Mesenchymal stem cell (in vitro differentiated cells and primary cell): ENCODE measurements at regions not wholly inside any gene's neighbourhood (a gene's known extent, or its start where the extent isn't known, plus 50 kb on each side); places are given as distances from the start of the nearest gene placed in this dataset.

Experiments
- DNase-seq: peaks from one replicate; pipeline ENCODE4 v3.0.0-alpha.2; 2013
- H2AFZ ChIP-seq: one replicate; pipeline ENCODE4 v1.6.1; 2013; ENCODE audit warnings: low read depth, mild to moderate bottlenecking, control low read depth, inconsistent platforms, low read length, moderate library complexity
- H2AK5ac ChIP-seq: 2 replicates; pipeline ENCODE4 v1.6.1; 2013; ENCODE audit warnings: low read length, moderate library complexity, mild to moderate bottlenecking, inconsistent platforms; ENCODE audit not compliant: severe bottlenecking
- H2BK120ac ChIP-seq: one replicate; pipeline ENCODE4 v1.6.1; 2013; ENCODE audit warnings: low read depth, mild to moderate bottlenecking, inconsistent platforms, low read length, moderate library complexity
- H2BK12ac ChIP-seq, 2 experiments: one replicate each; pipeline ENCODE4 v1.6.1; 2013; ENCODE audit warnings: inconsistent platforms in 2 of 2, low read length in 2 of 2, mild to moderate bottlenecking in 2 of 2, moderate library complexity in 2 of 2, control low read depth in 1 of 2
- H2BK15ac ChIP-seq: one replicate; pipeline ENCODE4 v1.6.1; 2013; ENCODE audit warnings: mild to moderate bottlenecking, low read depth, inconsistent platforms; ENCODE audit not compliant: poor library complexity, severe bottlenecking
- H2BK5ac ChIP-seq: 2 replicates; pipeline ENCODE4 v1.6.1; 2013; ENCODE audit warnings: low read depth, mild to moderate bottlenecking, low read length, control low read depth, inconsistent platforms; ENCODE audit not compliant: poor library complexity, severe bottlenecking
- H3K14ac ChIP-seq, 2 experiments: one replicate each; pipeline ENCODE4 v1.6.1; 2013; ENCODE audit warnings: inconsistent platforms in 2 of 2, low read length in 2 of 2, control low read depth in 1 of 2, mild to moderate bottlenecking in 1 of 2, moderate library complexity in 1 of 2
- H3K18ac ChIP-seq, 2 experiments: one replicate each; pipeline ENCODE4 v1.6.1; 2013; ENCODE audit warnings: inconsistent platforms in 2 of 2, low read length in 2 of 2, control low read depth in 1 of 2, low read depth in 1 of 2, mild to moderate bottlenecking in 1 of 2
- H3K23ac ChIP-seq, 2 experiments: one replicate each; pipeline ENCODE4 v1.6.1; 2013; ENCODE audit warnings: inconsistent platforms in 2 of 2, low read length in 2 of 2, mild to moderate bottlenecking in 2 of 2, moderate library complexity in 2 of 2, control low read depth in 1 of 2
- H3K27ac ChIP-seq: 2 replicates; pipeline ENCODE4 v1.5.1; 2013; ENCODE audit warnings: mild to moderate bottlenecking, moderate library complexity, low read length, control low read depth, inconsistent platforms; ENCODE audit not compliant: poor library complexity, severe bottlenecking
- H3K27me3 ChIP-seq, 2 experiments: 2 replicates each; pipeline versions ENCODE4 v1.6.1 to v1.7.0; 2013; ENCODE audit warnings: low read length in 2 of 2, mild to moderate bottlenecking in 2 of 2, moderate library complexity in 2 of 2, control low read depth in 1 of 2, inconsistent platforms in 1 of 2; ENCODE audit not compliant: control insufficient read depth in 1 of 2, insufficient read depth in 1 of 2
- H3K36me3 ChIP-seq, 2 experiments: 2 replicates each; pipeline versions ENCODE4 v1.6.1 to v1.7.0; 2013; ENCODE audit warnings: low read length in 2 of 2, control low read depth in 1 of 2, inconsistent platforms in 1 of 2, low read depth in 1 of 2, mild to moderate bottlenecking in 1 of 2; ENCODE audit not compliant: insufficient read depth in 2 of 2, control insufficient read depth in 1 of 2
- H3K4ac ChIP-seq, 2 experiments: one replicate each; pipeline ENCODE4 v1.6.1; 2013; ENCODE audit warnings: inconsistent platforms in 2 of 2, low read length in 2 of 2, mild to moderate bottlenecking in 2 of 2, moderate library complexity in 2 of 2, control low read depth in 1 of 2, low read depth in 1 of 2
- H3K4me1 ChIP-seq: 2 replicates; pipeline ENCODE4 v1.6.1; 2013; ENCODE audit warnings: low read depth, low read length, control low read depth; ENCODE audit not compliant: control insufficient read depth, insufficient read depth
- H3K4me2 ChIP-seq: 2 replicates; pipeline ENCODE4 v1.6.1; 2013; ENCODE audit warnings: low read length, mild to moderate bottlenecking, inconsistent platforms; ENCODE audit not compliant: poor library complexity, severe bottlenecking
- H3K4me3 ChIP-seq, 2 experiments: 2 replicates each; pipeline versions ENCODE4 v1.5.1 to v1.7.0; 2013; ENCODE audit warnings: low read length in 2 of 2, mild to moderate bottlenecking in 2 of 2, control low read depth in 1 of 2, low read depth in 1 of 2; ENCODE audit not compliant: insufficient read depth in 1 of 2
- H3K79me1 ChIP-seq: replicated peaks from 2 replicates; pipeline ENCODE4 v1.6.1; 2013; ENCODE audit warnings: mild to moderate bottlenecking, control low read depth, low read length, inconsistent platforms; ENCODE audit not compliant: poor library complexity, severe bottlenecking
- H3K9ac ChIP-seq: 2 replicates; pipeline ENCODE4 v1.7.0; 2013; ENCODE audit warnings: mild to moderate bottlenecking, low read length, moderate library complexity
- H3K9me3 ChIP-seq: 2 replicates; pipeline ENCODE4 v1.7.0; 2013; ENCODE audit warnings: mild to moderate bottlenecking, low read length; ENCODE audit not compliant: control insufficient read depth
- H4K8ac ChIP-seq: one replicate; pipeline ENCODE4 v1.6.1; 2013; ENCODE audit warnings: inconsistent platforms, mild to moderate bottlenecking, low read length, moderate library complexity
- H4K91ac ChIP-seq: one replicate; pipeline ENCODE4 v1.6.1; 2013; ENCODE audit warnings: mild to moderate bottlenecking, low read length, inconsistent platforms
- WGBS: methylation state at CpG from one replicate; pipeline ENCODE4 v1.1.7; 2013; ENCODE audit warnings: mixed read lengths; 5-methylcytosine and 5-hydroxymethylcytosine counted together

DNA sequence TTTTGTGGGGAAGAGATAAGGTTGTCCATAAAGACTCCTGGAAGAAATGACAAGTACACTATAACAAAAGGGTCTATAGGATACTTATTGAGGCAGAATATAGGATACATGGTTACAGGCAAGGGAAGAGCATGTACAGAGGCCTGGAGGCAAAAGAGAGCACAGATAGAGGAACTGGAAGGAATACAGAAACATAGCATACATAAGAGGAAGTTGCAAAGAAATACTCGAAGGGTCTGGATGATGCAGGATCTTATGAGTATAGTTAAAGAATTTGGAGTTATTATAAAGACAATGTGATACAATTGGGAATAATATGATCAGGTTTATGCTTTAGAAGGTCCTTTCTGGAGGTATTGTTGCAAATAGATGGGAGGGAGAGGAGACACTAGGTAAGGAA, 592.7 kb upstream of the POU3F2 start:
- Histone ChIP-seq H4K91ac (no peak overlapping the region), H4K8ac (no peak overlapping the region), H3K4ac (no peak overlapping the region), H2BK5ac (no peak overlapping the region), H3K4me3 (no peak overlapping the region), H3K27ac (no peak overlapping the region), H3K79me1 (no peaks in the 10 kb centered on the region), H3K4me1 (no peaks in the 10 kb centered on the region), H3K4me2 (no peak overlapping the region), H2BK120ac (no peak overlapping the region), H2AK5ac (no peak overlapping the region), H2BK12ac (no peak overlapping the region), H3K18ac (no peak overlapping the region), H3K36me3 (no peaks in the 10 kb centered on the region), H2BK15ac (no peak overlapping the region), H2AFZ (no peak overlapping the region), H3K9ac (no peak overlapping the region), H3K9me3 (peaks cover 4% of the 10 kb centered on the region), H3K27me3 (no peaks in the 10 kb centered on the region), H3K14ac (no peak overlapping the region), H3K23ac (no peak overlapping the region)
- no peak for DNase-seq
- WGBS, result 64% methylated on average over 1 of the region's 1 CpG

GRCh38 chr6:98254624-98255023, 579.8 kb upstream of the POU3F2 start:
- Histone ChIP-seq H3K14ac (no peak overlapping the region), H3K27ac (no peak overlapping the region), H3K9ac (no peak overlapping the region), H3K36me3 (no peaks in the 10 kb centered on the region), H3K4me1 (no peaks in the 10 kb centered on the region), H3K4ac (no peak overlapping the region), H2AFZ (no peak overlapping the region), H3K23ac (no peak overlapping the region), H2BK12ac (no peak overlapping the region), H3K4me3 (no peak overlapping the region), H4K91ac (no peak overlapping the region), H3K4me2 (no peak overlapping the region), H2AK5ac (no peak overlapping the region), H3K18ac (no peak overlapping the region), H2BK120ac (no peak overlapping the region), H2BK5ac (no peak overlapping the region), H3K27me3 (no peaks in the 10 kb centered on the region), H3K79me1 (no peaks in the 10 kb centered on the region), H2BK15ac (no peak overlapping the region), H4K8ac (no peak overlapping the region), H3K9me3 (no peaks in the 10 kb centered on the region)
- no peak for DNase-seq
- 84% methylated on average over 3 of the region's 3 CpGs for WGBS

- Histone ChIP-seq H3K36me3 (no peaks in the 10 kb centered on the region), H3K14ac (no peak overlapping the region), H3K23ac (no peak overlapping the region), H3K9me3 (no peaks in the 10 kb centered on the region), H3K18ac (no peak overlapping the region), H3K4me3 (no peak overlapping the region), H2BK12ac (no peak overlapping the region), H4K8ac (no peak overlapping the region), H2BK15ac (no peak overlapping the region), H3K4me2 (no peak overlapping the region), H2AK5ac (no peak overlapping the region), H3K4ac (no peak overlapping the region), H2BK5ac (no peak overlapping the region), H2BK120ac (no peak overlapping the region), H3K79me1 (no peaks in the 10 kb centered on the region), H3K4me1 (no peaks in the 10 kb centered on the region), H4K91ac (no peak overlapping the region), H3K9ac (no peak overlapping the region), H2AFZ (no peak overlapping the region), H3K27ac (no peak overlapping the region), H3K27me3 (no peaks in the 10 kb centered on the region)
- no peak for DNase-seq
- 77% methylated on average over 2 of the region's 2 CpGs for WGBS
Observed at GRCh38 chr6:98260382-98260781, 574.0 kb upstream of the POU3F2 start.

DNA sequence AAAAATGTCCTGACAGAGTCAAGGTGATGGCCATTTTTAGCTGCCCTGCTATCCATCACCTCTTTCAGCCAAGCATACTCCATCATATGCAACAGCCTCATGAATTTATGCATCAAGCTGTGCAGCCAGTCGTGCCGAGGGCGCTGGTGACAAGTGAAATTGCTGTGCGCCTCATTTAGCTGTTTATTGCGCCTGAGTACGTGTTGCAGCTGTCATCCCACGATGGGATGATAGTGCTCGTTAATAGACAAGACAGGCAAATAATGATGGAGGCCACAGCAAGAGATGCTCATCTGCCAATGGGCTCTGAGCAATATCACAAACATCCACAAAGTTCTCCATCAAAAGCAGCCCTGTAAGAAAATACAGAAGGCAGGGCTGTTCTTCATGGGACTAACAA, 562.3 kb upstream of the POU3F2 start:
- Histone ChIP-seq H3K4me1 (no peaks in the 10 kb centered on the region), H2AK5ac (no peak overlapping the region), H3K4me3 (no peak overlapping the region), H3K14ac (no peak overlapping the region), H3K18ac (no peak overlapping the region), H3K23ac (no peak overlapping the region), H2BK12ac (no peak overlapping the region), H3K9ac (no peak overlapping the region), H3K27ac (no peak overlapping the region), H3K4me2 (no peak overlapping the region), H4K8ac (no peak overlapping the region), H2BK5ac (no peak overlapping the region), H3K36me3 (no peaks in the 10 kb centered on the region), H4K91ac (no peak overlapping the region), H2BK120ac (no peak overlapping the region), H3K9me3 (no peaks in the 10 kb centered on the region), H3K79me1 (no peaks in the 10 kb centered on the region), H3K4ac (no peak overlapping the region), H2BK15ac (no peak overlapping the region), H3K27me3 (no peaks in the 10 kb centered on the region), H2AFZ (no peak overlapping the region)
- 88% methylated on average over 8 of the region's 8 CpGs for WGBS
- DNase-seq, result no peak
